GM19463 (cell line): ENCODE measurements at regions not wholly inside any gene's neighbourhood (a gene's known extent, or its start where the extent isn't known, plus 50 kb on each side); places are given as distances from the start of the nearest gene placed in this dataset.

ENCODE experiments used
- ATAC-seq: cut with Tn5 transposase; IDR thresholded peaks from one replicate; pipeline ENCODE4 v1.9.1; 2021; ENCODE audit warnings: mild to moderate bottlenecking, moderate library complexity; ENCODE audit not compliant: unreplicated experiment

DNA sequence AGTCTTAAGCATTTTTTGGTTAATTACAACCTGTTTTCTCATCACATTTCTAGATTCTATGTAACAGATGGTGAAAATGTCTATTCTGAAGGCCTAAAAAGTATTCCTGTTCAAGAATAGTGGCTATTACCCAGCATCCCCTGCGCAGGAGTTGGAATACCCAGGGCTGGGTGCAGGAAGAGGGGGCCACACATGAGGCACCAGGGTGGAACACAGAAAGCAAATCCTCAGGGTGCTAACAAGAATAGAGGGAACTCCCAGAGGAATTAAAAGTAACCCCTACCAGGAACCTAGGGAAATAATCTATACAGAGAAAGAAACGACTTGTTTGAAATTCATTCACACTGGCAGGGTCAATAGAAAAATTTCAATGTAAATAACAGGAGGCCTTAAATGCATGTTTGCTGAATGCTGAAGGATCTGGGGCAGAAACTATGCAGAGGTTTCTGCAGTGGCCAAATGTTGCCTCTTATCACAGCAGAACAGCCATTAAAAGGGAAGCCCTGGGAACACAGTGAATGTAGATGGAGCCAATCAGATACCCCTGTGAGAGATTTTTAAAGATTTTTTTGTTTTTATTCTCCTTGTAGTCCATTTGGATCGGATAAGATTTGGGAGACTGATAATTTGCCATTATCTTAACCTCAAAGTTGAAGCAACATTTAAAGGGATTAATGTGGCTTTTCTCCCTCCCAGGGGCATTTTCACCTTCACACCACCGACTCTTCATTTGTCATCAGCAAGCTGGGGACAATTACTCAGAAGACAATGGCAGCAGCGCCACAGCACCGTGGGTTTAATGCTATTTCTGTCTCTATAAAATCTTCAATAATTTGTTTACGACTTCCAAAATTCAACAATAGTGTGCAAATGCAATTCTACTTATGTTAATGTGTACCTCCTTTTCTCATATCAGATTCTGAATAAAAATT lies 196.0 kb upstream of the PSMD7 start:
- no peak for ATAC-seq

- no peak for ATAC-seq
These were observed 197.1 kb upstream of the PSMD7 start for GRCh38 chr16:74099530-74099929.

DNA sequence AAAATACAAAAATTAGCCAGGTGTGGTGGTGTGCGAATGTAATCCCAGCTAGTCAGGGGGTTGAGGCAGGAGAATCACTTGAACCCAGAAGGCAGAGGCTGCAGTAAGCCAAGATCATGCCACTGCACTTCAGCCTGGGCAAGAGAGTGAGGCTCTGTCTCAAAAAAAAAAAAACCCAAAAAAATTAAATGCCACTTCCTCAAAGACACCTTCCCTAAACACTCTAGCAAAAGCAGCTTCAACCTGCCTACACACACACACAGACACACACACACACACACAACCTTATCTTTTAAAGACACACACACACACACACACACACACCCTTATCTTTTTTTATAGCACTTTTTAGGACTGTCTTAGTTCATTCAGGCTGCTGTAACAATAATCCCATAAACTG lies 201.7 kb upstream of the PSMD7 start:
- no peak for ATAC-seq

DNA sequence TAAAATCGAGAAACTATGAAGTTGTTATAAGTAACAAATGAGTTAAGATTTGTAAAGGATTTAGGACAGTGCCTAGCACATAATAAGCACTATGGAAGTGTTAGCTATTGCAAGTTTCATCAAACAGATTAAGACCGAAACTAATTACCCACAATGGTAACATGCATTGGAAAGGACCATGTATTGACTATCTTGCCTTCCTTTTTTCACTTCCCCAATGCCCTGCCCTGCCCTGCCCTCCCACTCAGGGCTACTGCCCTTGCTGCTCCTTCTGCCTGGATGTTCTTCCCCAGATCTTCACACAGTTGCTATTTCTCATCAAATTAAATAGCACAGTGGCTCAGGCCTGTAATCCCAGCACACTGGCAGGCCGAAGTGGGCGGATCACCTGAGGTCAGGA lies 202.1 kb upstream of the PSMD7 start:
- peak; percentile 89 for ATAC-seq

GRCh38 chr16:74092336-74092735 lies 204.3 kb upstream of the PSMD7 start:
- ATAC-seq = no peak

- ATAC-seq = no peak
These were observed 205.7 kb upstream of the PSMD7 start for GRCh38 chr16:74090871-74091270.

GRCh38 chr16:74083541-74083940 lies 213.1 kb upstream of the PSMD7 start:
- no peak for ATAC-seq

DNA sequence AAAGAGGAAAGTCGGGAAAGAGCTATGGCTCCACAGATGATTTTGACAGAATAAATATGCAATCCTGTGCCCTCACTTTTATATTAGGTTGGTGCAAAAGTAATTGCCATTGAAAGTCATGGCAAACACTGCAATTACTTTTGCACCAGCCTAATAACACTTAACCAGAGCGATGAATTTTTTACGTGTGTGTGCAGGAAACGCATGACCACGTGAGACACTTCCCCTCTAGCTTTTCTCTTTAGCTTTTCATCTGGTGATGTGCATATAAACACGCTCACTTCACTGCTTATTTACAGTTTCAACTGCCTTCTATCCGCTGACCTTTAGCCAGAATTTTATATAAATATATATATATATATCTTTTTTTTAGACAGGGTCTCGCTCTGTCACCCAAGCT lies 216.3 kb upstream of the PSMD7 start:
- no peak for ATAC-seq

- peak; percentile 77 for ATAC-seq
These were observed 217.4 kb upstream of the PSMD7 start for GRCh38 chr16:74079232-74079586.

- peak; percentile 62 for ATAC-seq
These were observed 217.9 kb upstream of the PSMD7 start for GRCh38 chr16:74078511-74079231.

GRCh38 chr16:74076568-74076967 lies 220.0 kb upstream of the PSMD7 start:
- no peak for ATAC-seq

GRCh38 chr16:74075393-74075792 lies 221.2 kb upstream of the PSMD7 start:
- no peak for ATAC-seq

- ATAC-seq = no peak
These were observed 223.2 kb upstream of the PSMD7 start for GRCh38 chr16:74073456-74073855.

- no peak for ATAC-seq
These were observed 224.5 kb upstream of the PSMD7 start for GRCh38 chr16:74071996-74072535.

DNA sequence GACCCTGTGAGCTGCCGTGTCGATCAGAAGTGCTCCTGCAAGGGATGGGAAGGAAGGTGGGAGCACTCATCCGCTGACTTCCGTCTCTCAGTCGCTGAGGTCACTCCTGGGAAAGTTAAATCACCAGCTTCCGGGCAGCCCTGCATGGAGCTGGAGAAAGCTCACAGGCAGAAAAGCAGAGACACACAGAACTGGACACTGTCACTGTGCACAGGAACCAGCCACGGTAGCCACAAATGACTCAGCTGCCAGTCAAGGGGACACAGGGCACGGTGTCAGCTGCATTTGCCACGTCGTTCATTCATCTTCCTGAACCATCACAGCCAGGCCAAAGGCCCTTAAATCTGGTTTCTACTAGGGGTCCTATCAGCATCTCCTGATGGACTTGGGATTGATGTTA lies 226.4 kb upstream of the PSMD7 start:
- ATAC-seq = no peak

DNA sequence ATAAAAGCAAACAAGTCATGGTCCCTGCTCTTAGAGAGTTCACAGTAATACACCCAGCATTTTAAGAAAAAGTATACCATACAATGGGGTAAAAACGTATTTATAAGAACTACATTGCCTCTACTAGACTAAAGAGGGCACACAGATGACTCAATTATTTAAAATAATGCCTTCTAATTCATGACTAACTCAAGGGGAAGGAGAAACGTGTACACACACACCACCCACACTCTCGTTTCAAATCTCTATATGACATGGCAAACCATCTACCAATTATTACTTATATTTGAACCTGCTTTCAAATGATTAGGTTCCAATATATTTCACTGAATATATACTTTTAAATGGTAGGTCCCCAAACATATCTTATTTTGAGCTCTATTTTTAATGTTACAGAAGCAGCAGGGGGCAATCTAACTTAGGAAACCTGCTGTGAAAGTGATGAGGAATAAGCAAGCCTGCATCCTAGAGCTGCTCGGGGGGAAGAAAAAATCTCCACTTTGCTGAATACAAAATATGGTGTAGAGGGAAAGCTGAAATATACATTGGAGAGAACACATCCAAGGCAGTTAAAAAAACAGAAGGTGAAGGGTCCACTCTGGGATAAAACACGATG lies 232.4 kb upstream of the PSMD7 start:
- no peak for ATAC-seq

- no peak for ATAC-seq
These were observed 242.8 kb upstream of the PSMD7 start for GRCh38 chr16:74053826-74054225.

DNA sequence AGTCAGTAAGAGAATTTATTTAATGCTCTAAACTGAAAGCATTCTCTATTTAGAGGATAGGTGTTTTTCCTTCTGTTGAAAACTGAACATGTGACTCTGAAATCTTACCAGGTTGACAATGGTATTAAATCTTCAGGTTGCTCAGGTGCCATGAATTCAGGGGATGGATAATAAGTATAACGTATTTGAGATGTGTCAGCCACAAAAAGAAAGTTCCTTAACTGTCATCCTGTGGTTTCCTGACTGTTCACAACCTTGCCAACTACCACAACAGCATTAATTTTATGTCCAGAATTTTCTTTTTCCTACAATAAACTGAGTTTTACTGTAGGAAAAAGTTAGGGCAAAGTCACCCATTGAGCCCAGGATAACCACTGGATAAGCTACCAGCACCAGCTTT lies 243.3 kb upstream of the PSMD7 start:
- no peak for ATAC-seq

DNA sequence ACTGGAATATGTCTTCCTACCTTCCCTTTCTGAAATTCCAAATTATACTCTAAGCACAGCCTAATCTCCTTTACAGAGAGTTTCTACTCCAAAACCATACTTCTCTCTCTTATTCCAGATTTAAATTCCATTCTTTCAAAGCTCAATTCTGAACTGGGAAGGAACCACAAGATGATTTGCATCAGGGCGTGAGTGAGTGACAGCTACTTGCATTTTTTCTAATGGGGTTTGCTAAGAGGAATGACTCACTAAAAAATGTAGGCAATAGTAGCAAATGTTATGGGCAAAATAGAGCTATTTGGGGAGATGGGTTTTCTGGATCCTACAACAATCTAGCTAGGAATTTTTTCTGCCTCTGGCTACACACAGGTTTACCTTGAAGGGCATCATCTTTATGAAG lies 244.6 kb upstream of the PSMD7 start:
- ATAC-seq = no peak

- ATAC-seq = no peak
These were observed 247.6 kb upstream of the PSMD7 start for GRCh38 chr16:74049027-74049426.

- no peak for ATAC-seq
These were observed 250.1 kb upstream of the PSMD7 start for GRCh38 chr16:74046524-74046923.

- ATAC-seq = no peak
These were observed 251.1 kb upstream of the PSMD7 start for GRCh38 chr16:74045513-74045912.
